PC-9 (cell line): ENCODE measurements at regions not wholly inside any gene's neighbourhood (a gene's known extent, or its start where the extent isn't known, plus 50 kb on each side); places are given as distances from the start of the nearest gene placed in this dataset.

Experiments used
- BruUV-seq: library from RNA; stranded (reverse); fragments of 400-500 nt; replicated peaks from 2 replicates; lab custom pipeline; 2021; lab: Mats Ljungman, UMichigan
- CTCF ChIA-PET: fragments of 300-600 bp; sonication (Branson Sonifier 250); formaldehyde crosslinking; loops from one replicate; lab custom pipeline; 2022; ENCODE audit warnings: antibody characterized with exemption; lab: Charles Lee
- POLR2A ChIA-PET: fragments of 300-600 bp; sonication (Branson Sonifier 250); formaldehyde crosslinking; loops from one replicate; lab custom pipeline; 2022; ENCODE audit warnings: antibody characterized with exemption; ENCODE audit not compliant: unreplicated experiment; lab: Charles Lee
- DNase-seq, 2 experiments: peaks; one replicate each; pipeline versions ENCODE4 v3.0.0 to v3.0.0-alpha.2; 2015 to 2022; ENCODE audit warnings: mixed read lengths in 1 of 2
- H2AFZ ChIP-seq: fragments of 200-600 bp; sonication (generic); 2 replicates; pipeline ENCODE4 v1.8.1; 2017; ENCODE audit warnings: antibody characterized with exemption
- H3F3A ChIP-seq: fragments of 200-600 bp; sonication (generic); 2 replicates; pipeline ENCODE4 v1.8.1; 2017; ENCODE audit warnings: antibody characterized with exemption, mild to moderate bottlenecking, low read depth; ENCODE audit not compliant: insufficient read depth
- H3K27ac ChIP-seq: fragments of 200-600 bp; sonication (generic); 2 replicates; pipeline ENCODE4 v1.6.1; 2016; ENCODE audit warnings: mixed run types
- H3K27me3 ChIP-seq: fragments of 200-600 bp; sonication (generic); 2 replicates; pipeline ENCODE4 v1.6.1; 2016; ENCODE audit warnings: low read depth, mixed run types; ENCODE audit not compliant: insufficient read depth
- H3K36me3 ChIP-seq: fragments of 200-600 bp; sonication (generic); 2 replicates; pipeline ENCODE4 v1.6.1; 2016; ENCODE audit warnings: low read depth, mixed run types
- H3K4me1 ChIP-seq: fragments of 200-600 bp; sonication (generic); replicated peaks from 2 replicates; pipeline ENCODE4 v1.6.1; 2016; ENCODE audit warnings: mixed run types; ENCODE audit not compliant: insufficient read depth
- H3K4me2 ChIP-seq: fragments of 200-600 bp; sonication (generic); 2 replicates; pipeline ENCODE4 v1.6.1; 2017; ENCODE audit warnings: mixed run types
- H3K4me3 ChIP-seq: fragments of 200-600 bp; sonication (generic); 2 replicates; pipeline ENCODE4 v1.6.1; 2016; ENCODE audit warnings: mixed run types
- H3K79me2 ChIP-seq: fragments of 200-600 bp; sonication (generic); 2 replicates; pipeline ENCODE4 v1.6.1; 2017; ENCODE audit warnings: low read depth, mixed run types
- H3K9me2 ChIP-seq: fragments of 200-600 bp; sonication (generic); 2 replicates; pipeline ENCODE4 v1.8.1; 2017; ENCODE audit warnings: mild to moderate bottlenecking; ENCODE audit not compliant: insufficient read depth
- H3K9me3 ChIP-seq: fragments of 200-600 bp; sonication (generic); 2 replicates; pipeline ENCODE4 v1.8.1; 2016; ENCODE audit warnings: low read depth; ENCODE audit not compliant: insufficient read depth
- H4K20me1 ChIP-seq: fragments of 200-600 bp; sonication (generic); 2 replicates; pipeline ENCODE4 v1.8.1; 2017; ENCODE audit not compliant: insufficient read depth
- CTCF ChIP-seq: fragments of 200-600 bp; sonication (generic); conservative IDR thresholded peaks from 2 replicates; pipeline ENCODE4 v1.6.1; 2017; ENCODE audit warnings: mixed run types, antibody characterized with exemption, mild to moderate bottlenecking, moderate library complexity
- EZH2 ChIP-seq: fragments of 200-600 bp; sonication (generic); IDR thresholded peaks from 2 replicates; pipeline ENCODE4 v1.8.0; 2017; ENCODE audit warnings: antibody characterized with exemption, low read depth
- intact Hi-C: fragments of 100-400 bp; cut with micrococcal nuclease; formaldehyde crosslinking; loops from one replicate; pipeline ENCODE4 v1.10.0; 2022; ENCODE audit not compliant: unreplicated experiment

- peak; percentile 66 to 78 for DNase-seq
- Histone ChIP-seq H2AFZ (peak overlapping the region; percentile 50), H3F3A (peaks cover 23% of the 10 kb centered on the region), H3K9me2 (no peaks in the 10 kb centered on the region), H3K27ac (peak overlapping the region; percentile 51), H3K79me2 (no peaks in the 10 kb centered on the region), H3K27me3 (no peaks in the 10 kb centered on the region), H3K4me2 (peak overlapping the region; percentile 92), H3K4me1 (peaks cover 51% of the 10 kb centered on the region), H3K9me3 (no peaks in the 10 kb centered on the region), H3K36me3 (no peaks in the 10 kb centered on the region), H4K20me1 (no peaks in the 10 kb centered on the region), H3K4me3 (peak overlapping the region; percentile 64)
- ChIA-PET CTCF (interaction anchor here (0.6 kb wide), 1 partner anchor 441 kb away, joined by 4 read pairs; no protein-coding TSS in a partner anchor), POLR2A (interaction anchor here (0.6 kb wide), 1 partner anchor 512 kb away, joined by 6 read pairs; the partner anchor contains the start of gene TANK)
- intact Hi-C loops: loop anchor here (1.0 to 5.0 kb wide), 5 partner anchors 65 to 377 kb away; no protein-coding TSS in a partner anchor
- TF ChIP-seq CTCF (no peak), EZH2 (no peak)
- BruUV-seq: no TSS peak
Observed at GRCh38 chr2:160647967-160648685, 154.5 kb upstream of the RBMS1 start.

- CTCF ChIA-PET: no interaction called here
- Histone ChIP-seq H3K27ac (peak overlapping the region; percentile 50), H2AFZ (no peak overlapping the region), H3K27me3 (no peaks in the 10 kb centered on the region), H3K79me2 (no peaks in the 10 kb centered on the region), H3F3A (peaks cover 23% of the 10 kb centered on the region), H3K4me2 (peak overlapping the region; percentile 29), H3K9me2 (no peaks in the 10 kb centered on the region), H3K9me3 (no peaks in the 10 kb centered on the region), H3K4me1 (peaks cover 51% of the 10 kb centered on the region), H3K4me3 (no peak overlapping the region), H4K20me1 (no peaks in the 10 kb centered on the region), H3K36me3 (no peaks in the 10 kb centered on the region)
- BruUV-seq: no TSS peak
- TF ChIP-seq CTCF (no peak), EZH2 (no peak)
- DNase-seq: no peak
- POLR2A ChIA-PET: interaction anchor here (0.9 kb wide), 1 partner anchor 17 kb away, joined by 5 read pairs; no protein-coding TSS in a partner anchor
- intact Hi-C loops: loop anchor here (2.0 to 5.0 kb wide), 5 partner anchors 67 to 379 kb away; partner anchors contain the start of gene RBMS1
Observed at GRCh38 chr2:160649698-160650097, 156.1 kb upstream of the RBMS1 start.

GRCh38 chr2:160650196-160651118 is 156.8 kb upstream of the RBMS1 start:
- no peaks in the 10 kb centered on the region for H3K9me3 ChIP-seq
- H4K20me1 ChIP-seq: no peaks in the 10 kb centered on the region
- CTCF ChIA-PET: interaction anchor here (0.7 kb wide), 1 partner anchor 136 kb away, joined by 7 read pairs; no protein-coding TSS in a partner anchor
- no peak overlapping the region for H3K4me3 ChIP-seq
- BruUV-seq: no TSS peak
- peak overlapping the region; percentile 29 for H3K4me2 ChIP-seq
- peaks cover 51% of the 10 kb centered on the region for H3K4me1 ChIP-seq
- no peaks in the 10 kb centered on the region for H3K79me2 ChIP-seq
- intact Hi-C loops: loop anchor here (5.0 kb wide), 1 partner anchor 158 kb away; the partner anchor contains the start of gene RBMS1
- DNase-seq: peak in 1 of 2 experiments; percentile 72
- H3F3A ChIP-seq: peaks cover 23% of the 10 kb centered on the region
- no peak overlapping the region for H2AFZ ChIP-seq
- H3K27me3 ChIP-seq: no peaks in the 10 kb centered on the region
- no peaks in the 10 kb centered on the region for H3K36me3 ChIP-seq
- POLR2A ChIA-PET: interaction anchor here (0.5 kb wide), 1 partner anchor 16 kb away, joined by 3 read pairs; no protein-coding TSS in a partner anchor
- no peak for TF ChIP-seq EZH2
- TF ChIP-seq CTCF: no peak
- H3K9me2 ChIP-seq: no peaks in the 10 kb centered on the region
- peak overlapping the region; percentile 50 for H3K27ac ChIP-seq
